Rectal smooth muscle tissue (tissue), 1 donor: ENCODE measurements at regions not wholly inside any gene's neighbourhood (a gene's known extent, or its start where the extent isn't known, plus 50 kb on each side); places are given as distances from the start of the nearest gene placed in this dataset.

ENCODE experiments used
- H3K27ac ChIP-seq: one replicate; pipeline ENCODE4 v1.7.0; 2013; ENCODE audit warnings: low read depth, low read length, inconsistent platforms
- H3K27me3 ChIP-seq: one replicate; pipeline ENCODE4 v1.7.0; 2013; ENCODE audit warnings: low read length; ENCODE audit not compliant: control insufficient read depth, insufficient read depth
- H3K36me3 ChIP-seq: one replicate; pipeline ENCODE4 v1.7.0; 2013; ENCODE audit warnings: low read length; ENCODE audit not compliant: control insufficient read depth, insufficient read depth
- H3K4me1 ChIP-seq: one replicate; pipeline ENCODE4 v1.7.0; 2013; ENCODE audit warnings: low read length; ENCODE audit not compliant: control insufficient read depth, insufficient read depth
- H3K4me3 ChIP-seq: one replicate; pipeline ENCODE4 v1.7.0; 2013; ENCODE audit warnings: low read length
- H3K9ac ChIP-seq: one replicate; pipeline ENCODE4 v1.7.0; 2013; ENCODE audit warnings: low read length

DNA sequence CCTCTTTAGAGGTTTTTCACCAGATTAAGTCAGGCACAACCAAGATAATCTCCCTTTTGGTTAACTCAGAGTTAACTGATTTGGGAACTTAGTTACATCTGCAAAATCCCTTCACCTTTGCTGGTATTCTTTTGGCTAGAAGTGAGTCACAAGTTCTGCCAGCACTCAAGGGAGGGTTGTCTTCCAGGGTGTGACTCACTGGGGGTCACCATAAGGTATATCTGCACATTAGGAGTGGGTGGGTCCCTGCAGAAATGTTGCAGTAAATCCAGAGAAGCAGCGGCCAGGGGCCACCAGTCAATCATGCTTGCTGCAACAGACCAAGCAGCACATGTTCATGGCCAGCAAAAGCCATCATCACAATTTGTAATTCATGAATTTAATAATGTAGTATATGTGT lies 59.8 kb upstream of the MAML3 start:
- Histone ChIP-seq H3K9ac (no peak overlapping the region), H3K4me3 (no peak overlapping the region)

DNA sequence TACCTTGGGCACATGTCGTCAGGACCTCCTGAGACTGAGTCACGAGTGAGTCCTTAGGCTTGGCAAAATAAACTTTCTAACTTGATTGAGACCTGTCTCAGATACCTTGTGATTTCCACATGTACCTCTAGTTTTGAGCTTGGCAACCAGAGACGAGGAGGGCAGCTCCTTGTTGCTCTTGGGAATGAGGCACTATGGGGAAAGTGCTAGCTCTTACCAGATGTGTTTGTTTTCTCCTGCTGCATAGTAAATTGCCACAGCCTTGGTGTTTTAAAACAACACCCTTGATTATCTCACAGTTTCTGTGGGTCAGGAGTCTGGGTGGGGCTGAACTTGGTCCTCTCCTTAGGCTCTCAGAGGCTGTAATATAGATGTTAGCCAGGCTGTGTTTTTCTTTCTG lies 59.1 kb upstream of the MAML3 start:
- H3K27me3 ChIP-seq: no peaks in the 10 kb centered on the region
- no peak overlapping the region for H3K4me3 ChIP-seq
- H3K27ac ChIP-seq: no peak overlapping the region
- H3K36me3 ChIP-seq: no peaks in the 10 kb centered on the region
- no peaks in the 10 kb centered on the region for H3K4me1 ChIP-seq
- no peak overlapping the region for H3K9ac ChIP-seq

More for the DNA sequence above, 59.8 kb upstream of the MAML3 start:
- no peaks in the 10 kb centered on the region for H3K4me1 ChIP-seq
- no peak overlapping the region for H3K27ac ChIP-seq
- no peaks in the 10 kb centered on the region for H3K27me3 ChIP-seq
- H3K36me3 ChIP-seq: no peaks in the 10 kb centered on the region

DNA sequence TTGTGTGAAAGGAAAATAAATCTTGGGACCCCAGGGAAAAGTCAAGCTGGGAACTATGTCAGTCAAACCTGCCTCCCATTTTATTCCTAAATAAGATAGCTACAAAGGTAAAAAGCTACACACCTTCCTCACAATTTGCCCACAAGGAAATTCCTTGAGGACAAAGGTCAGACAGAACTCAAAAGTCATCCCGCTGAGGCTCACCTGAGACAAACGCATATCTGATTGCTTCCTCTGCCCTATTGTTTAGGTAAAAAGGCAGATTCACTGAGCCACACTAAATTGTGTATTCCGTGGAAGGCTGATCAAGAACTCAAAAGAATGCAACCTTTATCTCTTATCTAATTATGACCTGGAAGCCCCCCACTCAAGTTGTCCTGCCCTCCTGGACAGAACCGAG lies 58.7 kb upstream of the MAML3 start:
- no peak overlapping the region for H3K9ac ChIP-seq
- H3K27ac ChIP-seq: no peak overlapping the region
- H3K4me3 ChIP-seq: no peak overlapping the region
- no peaks in the 10 kb centered on the region for H3K4me1 ChIP-seq
- H3K36me3 ChIP-seq: no peaks in the 10 kb centered on the region
- H3K27me3 ChIP-seq: no peaks in the 10 kb centered on the region

DNA sequence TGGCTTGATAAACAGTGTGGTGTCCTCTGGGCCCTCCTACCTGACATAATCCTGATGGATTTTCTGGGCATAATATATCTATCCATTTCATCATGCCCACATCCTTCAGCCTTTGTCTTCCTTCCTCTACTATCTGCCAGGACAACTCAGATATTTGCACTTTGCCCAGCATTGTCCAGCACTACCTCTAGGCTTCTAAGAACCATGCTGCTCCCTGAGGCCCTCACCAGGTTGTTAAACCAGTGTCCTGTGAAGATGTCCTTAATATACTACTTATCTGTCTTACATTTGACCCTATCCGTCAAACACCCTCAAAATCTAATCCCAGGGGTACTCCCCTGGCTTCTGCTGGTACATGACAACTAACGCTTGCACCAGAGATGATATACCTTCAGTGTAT lies 58.2 kb upstream of the MAML3 start:
- no peak overlapping the region for H3K27ac ChIP-seq
- no peak overlapping the region for H3K9ac ChIP-seq
- no peaks in the 10 kb centered on the region for H3K27me3 ChIP-seq
- H3K4me1 ChIP-seq: no peaks in the 10 kb centered on the region
- no peak overlapping the region for H3K4me3 ChIP-seq
- no peaks in the 10 kb centered on the region for H3K36me3 ChIP-seq

DNA sequence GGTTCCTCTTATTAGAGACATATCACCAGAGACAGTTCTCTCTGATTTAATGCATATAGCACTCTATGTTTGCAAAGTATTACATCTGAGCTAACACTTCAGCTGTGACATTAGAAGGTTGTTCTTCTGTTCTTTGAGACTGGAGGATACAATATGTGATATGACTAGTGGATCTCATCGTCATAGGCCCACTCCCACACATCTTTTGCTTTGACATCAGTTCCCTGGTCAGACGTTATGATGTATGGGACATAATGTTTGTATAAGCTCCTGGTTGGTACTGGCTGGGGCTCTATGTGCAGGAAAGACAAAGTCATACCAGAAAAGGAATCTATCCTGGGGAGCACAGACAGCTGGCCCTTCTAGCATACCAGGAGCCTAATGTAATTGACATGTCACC lies 57.7 kb upstream of the MAML3 start:
- Histone ChIP-seq H3K27ac (no peak overlapping the region), H3K4me1 (no peaks in the 10 kb centered on the region), H3K4me3 (no peak overlapping the region), H3K36me3 (no peaks in the 10 kb centered on the region), H3K9ac (no peak overlapping the region), H3K27me3 (no peaks in the 10 kb centered on the region)

DNA sequence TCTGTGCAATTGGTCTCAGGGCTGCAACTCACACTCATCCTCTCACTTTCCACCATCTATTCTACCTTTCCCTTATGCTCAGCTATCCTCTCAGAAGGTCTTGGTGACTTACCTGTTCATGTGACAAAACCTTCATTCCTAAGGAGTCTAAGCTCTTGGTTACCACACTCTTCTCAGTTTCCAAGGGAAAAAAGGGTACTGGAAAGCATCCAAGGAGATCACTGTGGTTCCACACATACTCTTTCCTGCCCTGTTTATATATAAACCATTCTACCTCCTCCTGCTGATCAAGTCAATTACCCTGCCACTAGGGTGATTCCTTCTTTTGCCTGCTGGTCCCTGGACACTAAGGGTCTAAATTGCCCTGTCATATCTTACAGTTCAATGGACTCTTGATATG lies 57.2 kb upstream of the MAML3 start:
- Histone ChIP-seq H3K4me3 (no peak overlapping the region), H3K27ac (no peak overlapping the region), H3K36me3 (no peaks in the 10 kb centered on the region), H3K27me3 (no peaks in the 10 kb centered on the region), H3K4me1 (no peaks in the 10 kb centered on the region), H3K9ac (no peak overlapping the region)

DNA sequence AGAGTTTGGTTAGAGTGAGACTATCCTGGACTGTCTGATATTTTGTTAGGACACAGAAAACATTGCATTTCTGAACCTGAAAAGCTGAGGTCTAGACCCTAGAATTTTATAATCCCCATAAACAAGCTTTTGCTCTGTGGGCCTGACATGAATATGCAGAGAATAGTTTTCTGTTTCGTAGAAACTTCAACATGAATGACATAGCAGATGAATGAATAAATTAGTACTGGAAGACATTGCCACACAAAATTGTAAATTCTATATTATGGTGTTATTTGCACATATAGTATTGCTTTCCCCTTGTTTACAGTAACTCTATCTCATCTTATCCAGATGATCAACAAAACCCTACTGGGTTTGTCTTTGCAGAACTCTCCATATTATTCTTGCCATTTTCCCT lies 54.9 kb upstream of the MAML3 start:
- Histone ChIP-seq H3K27ac (no peak overlapping the region), H3K4me3 (no peak overlapping the region), H3K9ac (no peak overlapping the region), H3K4me1 (no peaks in the 10 kb centered on the region), H3K36me3 (no peaks in the 10 kb centered on the region), H3K27me3 (no peaks in the 10 kb centered on the region)
